GM12892 (cell line): ENCODE measurements at regions not wholly inside any gene's neighbourhood (a gene's known extent, or its start where the extent isn't known, plus 50 kb on each side); places are given as distances from the start of the nearest gene placed in this dataset.

Source experiments
- POLR2A ChIP-seq: IDR thresholded peaks from 2 replicates; pipeline ENCODE4 v1.6.1; 2011; ENCODE audit warnings: low read depth, low read length, control low read depth
- POLR2AphosphoS5 ChIP-seq: IDR thresholded peaks from 2 replicates; pipeline ENCODE4 v1.6.1; 2011; ENCODE audit warnings: low read depth, low read length, control low read depth
- TAF1 ChIP-seq: IDR thresholded peaks from 2 replicates; pipeline ENCODE4 v1.6.1; 2011; ENCODE audit warnings: low read depth, mild to moderate bottlenecking, control low read depth, low read length, borderline replicate concordance

DNA sequence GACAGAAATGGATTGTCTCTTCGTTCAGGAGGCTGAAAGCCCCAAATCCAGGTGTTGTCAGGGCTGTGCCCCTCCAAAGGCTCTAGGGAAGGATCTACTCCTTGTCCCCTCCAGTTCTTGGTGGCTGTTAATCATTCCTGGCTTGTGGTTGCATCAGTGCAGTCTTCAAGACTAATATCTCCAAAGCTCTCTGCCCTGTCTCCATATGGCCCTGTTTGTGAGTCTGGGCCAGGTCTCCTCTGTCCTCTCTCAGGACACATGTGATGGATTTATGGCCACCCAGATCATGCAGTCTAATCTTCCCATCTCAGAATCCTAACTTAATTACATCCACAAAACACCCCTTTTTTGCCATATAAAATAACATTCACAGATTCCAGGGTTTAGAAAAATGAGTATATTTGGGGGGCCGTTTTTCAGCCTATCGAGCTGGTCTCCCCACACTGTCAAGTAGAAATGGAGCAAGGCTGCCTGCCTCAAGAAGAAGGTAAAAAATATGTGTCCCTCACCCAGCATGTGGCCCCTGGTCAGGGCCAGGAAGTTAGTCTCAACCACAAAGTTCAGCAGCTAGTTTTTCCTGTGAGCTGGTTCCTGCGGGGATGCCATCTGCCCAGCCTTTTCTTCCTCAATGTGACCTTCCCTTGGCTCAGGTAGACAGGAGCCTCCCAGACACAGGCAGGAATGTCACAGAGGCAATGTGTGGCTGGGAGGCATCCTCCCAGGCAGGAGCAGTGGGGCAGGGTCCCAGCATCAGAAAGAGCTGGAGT lies 509.4 kb downstream of the IRX1 start:
- TF ChIP-seq POLR2AphosphoS5 (no peak), POLR2A (no peak), TAF1 (no peak)
